NT2/D1 (cell line): ENCODE measurements at regions not wholly inside any gene's neighbourhood (a gene's known extent, or its start where the extent isn't known, plus 50 kb on each side); places are given as distances from the start of the nearest gene placed in this dataset.
"Not testable (repeated sequence)": the region's sequence is repeated elsewhere in the genome, so short reads cannot be mapped to it uniquely, and the experiment has no call there.

Experiments
- DNase-seq: peaks from one replicate; pipeline ENCODE4 v3.0.0-alpha.2; 2011; ENCODE audit warnings: low read depth, low spot score
- H3K27me3 ChIP-seq: 2 replicates; pipeline ENCODE4 v1.6.0; 2011; ENCODE audit warnings: mild to moderate bottlenecking; ENCODE audit not compliant: insufficient read length, insufficient read depth
- H3K36me3 ChIP-seq: 2 replicates; pipeline ENCODE4 v1.6.1; 2011; ENCODE audit warnings: mild to moderate bottlenecking, low read length, mixed read lengths; ENCODE audit not compliant: insufficient read depth, insufficient read length
- H3K4me1 ChIP-seq: 2 replicates; pipeline ENCODE4 v1.5.1; 2011; ENCODE audit not compliant: insufficient read depth, insufficient read length
- H3K4me3 ChIP-seq: 2 replicates; pipeline ENCODE4 v1.5.1; 2011; ENCODE audit warnings: low read depth; ENCODE audit not compliant: insufficient read length
- H3K9ac ChIP-seq: 2 replicates; pipeline ENCODE4 v1.6.0; 2011; ENCODE audit warnings: low read depth; ENCODE audit not compliant: insufficient read length
- H3K9me3 ChIP-seq: 2 replicates; pipeline ENCODE4 v1.5.1; 2011; ENCODE audit warnings: mild to moderate bottlenecking, low read length; ENCODE audit not compliant: insufficient read depth
- SUZ12 ChIP-seq: IDR thresholded peaks from 2 replicates; pipeline ENCODE4 v1.6.1; 2011; ENCODE audit not compliant: insufficient read length, insufficient read depth; ENCODE audit errors: extremely low read depth
- YY1 ChIP-seq: IDR thresholded peaks from 2 replicates; pipeline ENCODE4 v1.6.1; 2011; ENCODE audit not compliant: insufficient read length, insufficient read depth
- ZNF274 ChIP-seq: IDR thresholded peaks from 2 replicates; pipeline ENCODE4 v1.6.1; 2011; ENCODE audit warnings: mild to moderate bottlenecking, low read depth, low read length

- no peak overlapping the region for H3K4me3 ChIP-seq
- no peak for TF ChIP-seq ZNF274
- TF ChIP-seq YY1 = no peak
- no peak for TF ChIP-seq SUZ12
- no peaks in the 10 kb centered on the region for H3K27me3 ChIP-seq
- no peaks in the 10 kb centered on the region for H3K4me1 ChIP-seq
- no peaks in the 10 kb centered on the region for H3K9me3 ChIP-seq
- no peak for DNase-seq
- no peak overlapping the region for H3K9ac ChIP-seq
- no peaks in the 10 kb centered on the region for H3K36me3 ChIP-seq
These were observed 326.4 kb downstream of the DCHS2 start for GRCh38 chr4:154164931-154165839.

- H3K4me3 ChIP-seq = no peak overlapping the region
- TF ChIP-seq SUZ12 = no peak
- no peak for TF ChIP-seq YY1
- TF ChIP-seq ZNF274 = no peak
- DNase-seq = no peak
- no peaks in the 10 kb centered on the region for H3K9me3 ChIP-seq
- no peaks in the 10 kb centered on the region for H3K27me3 ChIP-seq
- H3K9ac ChIP-seq = no peak overlapping the region
- H3K4me1 ChIP-seq = no peaks in the 10 kb centered on the region
- H3K36me3 ChIP-seq = no peaks in the 10 kb centered on the region
These were observed 330.9 kb downstream of the DCHS2 start for GRCh38 chr4:154160519-154161301.

- Histone ChIP-seq H3K27me3 (no peaks in the 10 kb centered on the region), H3K9me3 (no peaks in the 10 kb centered on the region), H3K4me1 (no peaks in the 10 kb centered on the region), H3K9ac (no peak overlapping the region), H3K36me3 (no peaks in the 10 kb centered on the region), H3K4me3 (no peak overlapping the region)
- no peak for TF ChIP-seq ZNF274
- DNase-seq = no peak
These were observed 333.0 kb downstream of the DCHS2 start for GRCh38 chr4:154158361-154159155.

GRCh38 chr4:154152546-154152945, 339.1 kb downstream of the DCHS2 start:
- Histone ChIP-seq H3K4me3 (no peak overlapping the region), H3K4me1 (no peaks in the 10 kb centered on the region), H3K27me3 (no peaks in the 10 kb centered on the region), H3K36me3 (no peaks in the 10 kb centered on the region), H3K9ac (no peak overlapping the region), H3K9me3 (no peaks in the 10 kb centered on the region)
- no peak for TF ChIP-seq YY1
- no peak for DNase-seq

- H3K4me3 ChIP-seq, H3K9me3 ChIP-seq: not testable (repeated sequence)
These were observed 342.4 kb downstream of the DCHS2 start for GRCh38 chr4:154149236-154149635.

GRCh38 chr4:154143720-154144119, 347.9 kb downstream of the DCHS2 start:
- no peak for DNase-seq
- no peak overlapping the region for H3K9ac ChIP-seq
- no peak overlapping the region for H3K4me3 ChIP-seq
- H3K27me3 ChIP-seq = no peaks in the 10 kb centered on the region
- H3K36me3 ChIP-seq = no peaks in the 10 kb centered on the region
- TF ChIP-seq ZNF274 = no peak
- TF ChIP-seq YY1 = no peak
- TF ChIP-seq SUZ12 = no peak
- H3K9me3 ChIP-seq = no peaks in the 10 kb centered on the region
- H3K4me1 ChIP-seq = no peaks in the 10 kb centered on the region

More at GRCh38 chr4:154149236-154149635, 342.4 kb downstream of the DCHS2 start:
- DNase-seq, H3K9ac ChIP-seq, H3K27me3 ChIP-seq, H3K36me3 ChIP-seq, H3K4me1 ChIP-seq: not testable (repeated sequence)

GRCh38 chr4:154142664-154143063, 348.9 kb downstream of the DCHS2 start:
- no peaks in the 10 kb centered on the region for H3K36me3 ChIP-seq
- H3K4me3 ChIP-seq = no peak overlapping the region
- H3K9me3 ChIP-seq = no peaks in the 10 kb centered on the region
- H3K4me1 ChIP-seq = no peaks in the 10 kb centered on the region
- no peaks in the 10 kb centered on the region for H3K27me3 ChIP-seq
- H3K9ac ChIP-seq = no peak overlapping the region
- TF ChIP-seq YY1 (no peak), SUZ12 (no peak), ZNF274 (no peak)
- no peak for DNase-seq
